ENCODE measurements at regions not wholly inside any gene's neighbourhood (a gene's known extent, or its start where the extent isn't known, plus 50 kb on each side); places are given as distances from the start of the nearest gene placed in this dataset.

GRCh38 chr4:123497340-123497739 lies 100.7 kb downstream of the SPRY1 start:
- no peak for DNase-seq (ENCODE audit: low read depth in 2 of 2)

GRCh38 chr4:123501733-123502132 lies 105.1 kb downstream of the SPRY1 start:
- no peak for DNase-seq (ENCODE audit: low read depth in 2 of 2)

- no peak for DNase-seq (ENCODE audit: low read depth in 2 of 2)
These were observed 107.2 kb downstream of the SPRY1 start for GRCh38 chr4:123503698-123504363.

DNA sequence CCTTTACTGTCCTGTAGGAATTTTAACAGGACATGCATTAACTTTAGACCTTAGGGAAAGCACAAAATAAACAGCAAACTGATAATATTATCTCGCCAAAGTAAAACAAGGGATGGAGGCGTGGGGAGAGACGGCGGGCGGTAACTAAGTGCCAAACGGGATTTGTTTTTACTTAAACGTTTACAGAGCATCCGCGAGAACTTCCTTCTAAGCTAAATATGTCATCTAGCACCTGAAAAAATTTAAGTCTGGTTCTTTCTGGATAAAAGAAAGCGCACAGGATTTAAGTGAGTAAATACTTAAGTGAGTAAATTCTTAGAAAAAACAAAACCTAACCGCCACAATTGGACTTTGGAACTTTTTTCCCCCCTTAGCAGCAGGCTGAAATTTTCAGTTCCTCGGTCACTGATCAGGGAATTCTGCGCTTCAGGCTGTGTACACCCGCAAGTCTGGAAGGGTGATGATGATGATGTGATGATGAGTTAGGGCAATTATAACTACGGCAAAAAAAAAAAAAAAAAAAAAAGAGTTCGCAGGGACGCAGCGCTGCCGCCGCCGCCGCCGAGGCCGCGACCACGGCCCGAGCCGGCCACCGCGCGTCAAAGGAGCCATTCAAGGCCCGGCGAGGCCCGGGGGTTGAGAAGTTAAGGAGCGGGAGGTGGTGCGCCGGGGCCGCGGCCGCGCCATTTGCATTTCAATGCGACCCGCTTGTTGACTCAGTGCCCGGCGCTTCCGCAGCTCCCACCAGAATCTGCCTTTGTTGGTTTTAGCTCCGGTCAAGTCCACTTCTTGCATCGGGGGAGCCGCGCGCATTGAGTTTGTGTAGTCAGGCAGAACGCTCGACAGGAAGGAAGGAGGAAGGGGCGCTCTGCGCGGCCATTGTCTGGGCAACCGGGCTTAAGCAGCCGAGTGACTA lies 108.8 kb downstream of the SPRY1 start:
- no peak for DNase-seq (ENCODE audit: low read depth in 2 of 2)

DNA sequence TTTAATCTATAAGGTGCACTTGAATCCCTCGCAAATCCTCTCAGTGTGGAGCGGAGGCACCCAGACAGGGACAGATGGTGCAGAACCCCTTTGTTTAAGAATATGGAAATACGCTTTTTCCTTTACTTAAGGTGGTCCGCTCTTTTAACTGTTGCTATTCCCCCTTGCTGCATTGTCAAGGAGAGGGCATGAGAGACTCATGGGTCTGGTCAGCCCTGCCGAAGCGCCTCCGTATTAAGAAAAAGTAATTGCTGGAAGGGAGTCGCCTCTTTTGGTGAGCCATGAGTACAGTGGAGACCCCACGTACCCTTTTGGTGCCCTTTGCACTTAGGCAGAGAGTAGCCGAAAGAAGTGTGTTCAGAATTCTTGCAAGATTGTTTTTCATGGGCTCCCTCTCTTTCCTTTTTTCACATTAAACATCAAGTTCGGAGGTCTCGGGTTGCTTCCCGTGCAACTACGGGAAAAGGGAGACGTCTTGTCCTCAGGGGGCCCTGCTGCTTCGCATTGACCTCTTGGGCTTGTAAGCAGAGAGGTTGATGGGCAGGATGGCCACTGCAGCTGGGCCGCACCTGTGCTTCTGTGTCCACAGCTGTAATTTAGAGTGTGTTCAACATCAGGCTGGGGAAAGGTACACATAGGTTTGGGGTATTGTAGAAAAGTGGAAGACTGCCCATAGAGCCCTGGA lies 109.6 kb downstream of the SPRY1 start:
- no peak for DNase-seq (ENCODE audit: low read depth in 2 of 2)

DNA sequence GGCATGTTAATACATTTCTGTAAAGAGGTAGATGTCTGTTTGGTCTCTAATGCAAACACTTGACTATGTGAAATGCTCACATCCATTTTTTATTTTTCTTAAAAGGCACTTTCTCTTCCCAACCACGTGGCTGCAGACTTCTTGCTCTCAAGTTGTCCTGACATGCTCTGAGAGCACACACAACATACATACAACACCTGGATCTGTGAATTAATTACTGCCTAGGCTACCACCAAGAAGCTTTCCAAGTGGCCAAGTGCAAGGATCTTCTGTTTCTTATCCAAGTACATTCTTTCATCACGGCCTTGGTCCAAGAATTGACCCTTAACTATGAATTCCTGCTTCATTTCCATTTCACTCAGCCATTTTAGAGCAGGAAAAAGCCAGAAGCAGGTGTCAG lies 110.8 kb downstream of the SPRY1 start:
- DNase-seq (ENCODE audit: low read depth in 2 of 2) = no peak

- no peak for DNase-seq (ENCODE audit: low read depth in 2 of 2)
These were observed 113.6 kb downstream of the SPRY1 start for GRCh38 chr4:123510221-123510620.

GRCh38 chr4:123510659-123511058 lies 114.1 kb downstream of the SPRY1 start:
- no peak for DNase-seq (ENCODE audit: low read depth in 2 of 2)

DNA sequence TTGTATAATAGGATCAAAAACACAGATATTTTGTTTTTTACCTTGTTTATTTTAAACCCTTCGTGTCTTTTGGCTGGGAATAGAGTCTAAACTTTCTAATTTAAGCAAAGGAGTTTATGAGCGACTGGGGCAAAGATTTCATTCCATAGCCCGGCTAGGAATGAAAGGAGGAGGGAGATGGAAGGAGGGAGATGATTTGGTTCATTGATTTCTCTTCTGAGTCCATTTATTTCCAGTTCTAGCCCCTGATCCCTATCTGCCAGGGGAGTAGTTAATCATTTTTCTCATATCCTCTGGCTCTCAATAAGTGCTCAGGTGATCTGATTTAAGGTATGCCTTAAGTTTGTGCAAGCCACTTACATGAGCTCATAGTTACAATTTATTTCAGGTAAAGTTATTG lies 120.0 kb downstream of the SPRY1 start:
- DNase-seq (ENCODE audit: low read depth in 2 of 2) = no peak

GRCh38 chr4:123517176-123517575 lies 120.6 kb downstream of the SPRY1 start:
- no peak for DNase-seq (ENCODE audit: low read depth in 2 of 2)

- DNase-seq (ENCODE audit: low read depth in 2 of 2) = no peak
These were observed 121.4 kb downstream of the SPRY1 start for GRCh38 chr4:123517971-123518370.

GRCh38 chr4:123520325-123520724 lies 123.7 kb downstream of the SPRY1 start:
- DNase-seq (ENCODE audit: low read depth in 2 of 2) = no peak

DNA sequence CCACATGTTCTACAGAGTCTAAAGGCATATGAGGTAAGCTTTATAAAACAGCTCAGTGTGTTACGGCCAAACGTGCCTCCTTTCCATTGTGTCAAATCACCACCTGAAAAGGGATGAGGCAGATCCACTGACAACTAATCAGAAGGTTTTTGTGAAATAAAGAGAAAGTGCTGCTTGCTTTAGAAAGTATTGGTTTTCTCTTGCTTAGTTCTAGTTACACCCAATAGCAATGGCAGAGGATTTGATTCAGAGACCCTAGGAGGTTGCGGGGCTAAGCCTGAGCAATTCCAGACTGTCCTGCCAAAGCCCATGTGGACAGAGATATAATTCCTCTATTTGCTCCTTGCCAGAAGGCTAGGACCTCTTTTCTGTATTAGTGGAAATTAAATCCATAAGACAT lies 125.5 kb downstream of the SPRY1 start:
- DNase-seq (ENCODE audit: low read depth in 2 of 2) = no peak

DNA sequence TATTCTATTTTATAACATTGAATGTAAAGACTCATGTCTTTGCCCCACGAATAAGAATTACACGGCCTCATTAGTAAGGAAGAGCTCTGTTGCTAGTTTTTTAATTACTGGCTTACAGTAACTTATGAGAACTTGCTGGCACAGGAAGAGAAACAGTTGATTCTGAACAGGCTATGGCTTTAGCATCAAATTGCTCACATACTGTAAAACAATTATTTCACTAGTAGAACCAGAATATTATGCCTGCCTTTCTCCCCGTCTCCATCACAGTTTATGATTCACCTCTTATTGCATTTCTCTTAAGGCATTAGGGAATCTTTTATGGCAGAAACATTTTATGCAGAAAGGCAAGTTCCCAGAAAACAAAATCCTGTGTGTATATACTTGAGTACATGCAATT lies 126.1 kb downstream of the SPRY1 start:
- DNase-seq (ENCODE audit: low read depth in 2 of 2) = no peak

DNA sequence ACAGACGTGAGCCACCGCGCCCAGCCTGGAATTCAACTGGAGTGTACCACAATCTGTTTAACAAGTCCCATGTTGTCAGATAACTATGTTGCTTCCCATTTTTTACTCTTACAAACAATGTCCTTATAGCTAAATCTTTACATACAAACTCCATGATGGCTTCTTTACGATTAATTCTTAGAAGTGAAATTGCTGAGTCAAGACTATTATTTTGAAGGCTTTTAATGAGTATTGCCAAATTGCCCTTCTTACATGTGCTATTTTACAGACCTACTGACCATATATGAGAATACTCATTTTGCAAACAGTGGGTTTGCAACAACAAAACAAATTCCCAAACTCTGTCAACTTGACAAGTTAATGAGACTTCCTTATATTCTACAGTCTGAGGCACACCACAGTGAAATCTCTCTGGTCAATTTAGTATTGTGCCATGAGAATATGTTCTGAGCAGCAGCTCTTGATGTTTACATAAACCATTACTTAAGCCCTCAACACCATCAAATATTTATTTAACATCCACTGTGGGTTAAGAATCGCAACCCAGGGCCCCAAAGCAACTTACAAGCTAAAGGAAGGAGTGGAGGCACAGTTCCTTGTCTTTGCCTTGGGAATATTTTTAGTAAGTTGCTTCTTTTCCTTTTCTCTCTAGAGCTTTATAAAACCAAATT lies 128.5 kb downstream of the SPRY1 start:
- no peak for DNase-seq (ENCODE audit: low read depth in 2 of 2)

DNA sequence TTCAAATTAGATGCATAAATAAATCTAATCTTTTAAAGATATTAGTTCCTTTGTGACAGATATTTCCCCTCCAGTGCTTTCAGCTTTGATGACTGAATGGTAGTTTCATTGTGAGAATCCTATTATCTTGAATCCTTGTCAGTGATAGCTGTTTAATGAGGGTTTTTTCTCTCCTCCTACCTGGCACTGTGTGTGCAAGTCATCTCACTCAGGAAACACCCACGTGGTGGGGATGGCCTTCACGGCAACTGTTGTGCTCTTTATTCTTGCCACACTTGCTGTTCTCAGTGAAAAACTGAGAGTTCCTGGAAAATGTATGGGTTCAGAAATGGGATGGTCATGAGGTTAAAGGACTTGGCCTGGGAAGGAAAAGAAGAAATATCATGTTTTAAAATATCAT lies 129.9 kb downstream of the SPRY1 start:
- no peak for DNase-seq (ENCODE audit: low read depth in 2 of 2)

- DNase-seq (ENCODE audit: low read depth in 2 of 2) = no peak
These were observed 132.1 kb downstream of the SPRY1 start for GRCh38 chr4:123528501-123529277.

DNA sequence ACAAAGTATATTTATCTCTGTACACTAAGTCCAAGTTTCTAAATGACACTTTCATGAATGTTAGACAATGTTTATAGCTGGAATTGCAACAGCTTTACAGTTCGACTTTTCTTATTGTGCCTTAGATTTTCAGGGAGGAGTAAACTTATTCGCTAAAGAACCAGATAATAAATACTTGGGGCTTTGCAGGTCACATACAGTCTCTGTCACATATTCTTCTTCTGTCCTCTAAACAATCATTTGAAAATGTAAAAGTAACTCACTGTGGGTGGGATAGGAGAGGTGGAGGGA lies 132.6 kb downstream of the SPRY1 start:
- no peak for DNase-seq (ENCODE audit: low read depth in 2 of 2)

- no peak for DNase-seq (ENCODE audit: low read depth in 2 of 2)
These were observed 133.8 kb downstream of the SPRY1 start for GRCh38 chr4:123530357-123530756.

DNA sequence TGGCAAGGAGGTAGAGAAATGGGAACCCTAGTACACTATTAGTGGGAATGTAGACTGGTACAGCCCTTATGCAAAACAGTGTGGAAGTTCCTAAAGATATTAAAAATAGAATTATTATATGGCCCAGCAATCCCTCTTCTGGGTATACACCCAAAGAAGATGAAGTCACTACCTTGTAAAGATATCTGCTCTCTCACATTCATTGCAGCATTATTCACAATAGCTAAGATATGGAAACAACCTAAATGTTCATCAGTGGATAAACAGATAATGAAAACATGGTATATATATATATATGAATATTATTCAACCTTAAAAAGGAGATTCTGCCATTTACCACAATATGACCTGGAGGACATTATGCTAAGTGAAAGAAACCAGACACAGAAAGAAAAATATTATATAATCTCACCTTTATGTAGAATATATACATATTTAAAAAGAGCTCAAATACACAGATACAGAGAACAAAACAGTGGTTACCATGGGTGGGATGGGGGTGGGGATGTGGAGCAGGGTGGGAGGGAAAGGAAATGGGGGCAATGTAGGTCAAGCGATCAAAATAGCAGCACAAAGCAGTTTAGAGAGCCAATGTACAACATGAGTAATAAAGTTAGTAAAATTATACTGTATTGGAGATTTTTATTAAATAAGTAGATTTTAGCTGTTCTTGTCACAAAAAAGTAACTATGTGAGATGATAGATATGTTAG lies 138.6 kb downstream of the SPRY1 start:
- DNase-seq (ENCODE audit: low read depth in 2 of 2) = no peak

DNA sequence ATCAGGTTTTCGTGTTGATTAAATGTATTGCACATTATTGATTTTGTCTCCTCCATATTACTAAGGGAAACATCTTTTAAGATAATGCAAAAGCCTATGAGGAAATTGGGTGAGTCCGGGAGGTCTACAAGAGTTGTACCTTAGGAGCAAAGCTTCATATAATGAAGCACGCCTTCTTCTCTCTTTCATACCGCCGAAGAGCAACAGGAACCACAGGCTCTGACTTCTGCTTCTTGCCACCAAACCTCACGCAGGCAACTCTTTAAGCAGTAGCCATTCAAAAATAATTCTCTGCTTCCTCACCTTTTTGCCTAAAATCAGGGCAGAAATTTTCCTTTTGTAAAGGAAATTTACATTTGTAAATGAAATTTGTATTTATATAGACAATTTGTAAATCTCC lies 139.6 kb downstream of the SPRY1 start:
- DNase-seq (ENCODE audit: low read depth in 2 of 2) = no peak
